Liver (tissue), 8 donors: ENCODE measurements at regions not wholly inside any gene's neighbourhood (a gene's known extent, or its start where the extent isn't known, plus 50 kb on each side); places are given as distances from the start of the nearest gene placed in this dataset.

Experiments
- DNase-seq: peaks from one replicate; pipeline ENCODE4 v3.0.0-alpha.2; 2017; ENCODE audit warnings: low spot score
- H3K27ac ChIP-seq, 2 donors: one replicate each; pipeline ENCODE4 v1.7.0; 2013; ENCODE audit warnings: inconsistent platforms in 2 of 2, low read length in 2 of 2, control low read depth in 1 of 2, low read depth in 1 of 2, mild to moderate bottlenecking in 1 of 2
- H3K27me3 ChIP-seq, 4 donors: one replicate each; pipeline versions ENCODE4 v1.6.1 to v1.7.0; 2013; ENCODE audit warnings: low read length in 3 of 4, inconsistent platforms in 1 of 4, mild to moderate bottlenecking in 1 of 4, moderate library complexity in 1 of 4; ENCODE audit not compliant: control insufficient read depth in 4 of 4, insufficient read depth in 4 of 4
- H3K36me3 ChIP-seq, 4 donors: one replicate each; pipeline versions ENCODE4 v1.6.1 to v1.7.0; 2013; ENCODE audit warnings: low read length in 3 of 4, mild to moderate bottlenecking in 3 of 4, low read depth in 1 of 4, moderate library complexity in 1 of 4; ENCODE audit not compliant: control insufficient read depth in 4 of 4, insufficient read depth in 3 of 4
- H3K4me1 ChIP-seq, 4 donors: one replicate each; pipeline versions ENCODE4 v1.6.1 to v1.7.0; 2013; ENCODE audit warnings: low read length in 3 of 4, mild to moderate bottlenecking in 3 of 4, moderate library complexity in 1 of 4; ENCODE audit not compliant: control insufficient read depth in 4 of 4, insufficient read depth in 4 of 4
- H3K4me3 ChIP-seq, 3 donors: one replicate each; pipeline versions ENCODE4 v1.6.1 to v1.7.0; 2013; ENCODE audit warnings: low read length in 3 of 3, control low read depth in 1 of 3, low read depth in 1 of 3, mild to moderate bottlenecking in 1 of 3
- H3K9ac ChIP-seq, 2 donors: one replicate each; pipeline ENCODE4 v1.7.0; 2013; ENCODE audit warnings: low read length in 2 of 2, mild to moderate bottlenecking in 2 of 2, moderate library complexity in 2 of 2, control low read depth in 1 of 2, low read depth in 1 of 2
- H3K9me3 ChIP-seq, 4 donors: one replicate each; pipeline versions ENCODE4 v1.6.1 to v1.7.0; 2013; ENCODE audit warnings: low read length in 3 of 4; ENCODE audit not compliant: control insufficient read depth in 4 of 4
- EGR1 ChIP-seq, 2 donors: IDR thresholded peaks; 2 replicates each; pipeline ENCODE4 v1.6.1; 2016 to 2018; ENCODE audit warnings: antibody characterized with exemption in 2 of 2, low read depth in 2 of 2
- FOXA2 ChIP-seq: IDR thresholded peaks from 2 replicates; pipeline ENCODE4 v1.6.1; 2016; ENCODE audit warnings: antibody characterized with exemption
- HNF4G ChIP-seq: IDR thresholded peaks from 2 replicates; pipeline ENCODE4 v1.6.1; 2016; ENCODE audit warnings: antibody characterized with exemption
- JUND ChIP-seq, 2 donors: IDR thresholded peaks; 2 replicates each; pipeline ENCODE4 v1.6.1; 2016; ENCODE audit warnings: antibody characterized with exemption in 2 of 2
- MAX ChIP-seq: IDR thresholded peaks from 2 replicates; pipeline ENCODE4 v1.6.1; 2016; ENCODE audit warnings: antibody characterized with exemption
- NR2F2 ChIP-seq: IDR thresholded peaks from 2 replicates; pipeline ENCODE4 v1.6.1; 2016; ENCODE audit warnings: antibody characterized with exemption
- REST ChIP-seq: IDR thresholded peaks from 2 replicates; pipeline ENCODE4 v1.6.1; 2016; ENCODE audit warnings: antibody characterized with exemption, mild to moderate bottlenecking
- RXRA ChIP-seq, 2 donors: IDR thresholded peaks; 2 replicates each; pipeline ENCODE4 v1.6.1; 2017 to 2018; ENCODE audit warnings: antibody characterized with exemption in 2 of 2, mild to moderate bottlenecking in 1 of 2
- SP1 ChIP-seq: IDR thresholded peaks from 2 replicates; pipeline ENCODE4 v1.6.1; 2018; ENCODE audit warnings: antibody characterized with exemption, mild to moderate bottlenecking
- YY1 ChIP-seq: IDR thresholded peaks from 2 replicates; pipeline ENCODE4 v1.6.1; 2016; ENCODE audit warnings: antibody characterized with exemption, mild to moderate bottlenecking
- ZBTB33 ChIP-seq: IDR thresholded peaks from 2 replicates; pipeline ENCODE4 v1.6.1; 2016; ENCODE audit warnings: antibody characterized with exemption
- whole genome bisulfite sequencing: extraction: QIAGEN DNeasy Blood & Tissue Kit; methylation state at CpG from one replicate; pipeline ENCODE4 v1.1.7; 2013; 5-methylcytosine and 5-hydroxymethylcytosine counted together
- TF ChIP-seq, protein P1 (sequence below): IDR thresholded peaks from 2 replicates; pipeline ENCODE4 v1.6.1; 2016; ENCODE audit warnings: antibody characterized with exemption
- TF ChIP-seq, protein P2 (sequence below): fragments of 150-350 bp; IDR thresholded peaks from 2 replicates; pipeline ENCODE4 v1.5.1; 2017; ENCODE audit warnings: improper control_type of control experiment, low read depth, low read length; ENCODE audit not compliant: missing input control
- donor health status: healthy.
- donor health status: healthy.
- donor health status: healthy.
- donor health status: healthy.
- donor health status: healthy.

GRCh38 chrX:36847496-36847895 lies 160.7 kb upstream of the FAM47C start (continued):
- TF ChIP-seq, protein P1, sequence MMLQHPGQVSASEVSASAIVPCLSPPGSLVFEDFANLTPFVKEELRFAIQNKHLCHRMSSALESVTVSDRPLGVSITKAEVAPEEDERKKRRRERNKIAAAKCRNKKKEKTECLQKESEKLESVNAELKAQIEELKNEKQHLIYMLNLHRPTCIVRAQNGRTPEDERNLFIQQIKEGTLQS: no peak
- TF ChIP-seq MAX: no peak
- no peak for TF ChIP-seq NR2F2

DNA sequence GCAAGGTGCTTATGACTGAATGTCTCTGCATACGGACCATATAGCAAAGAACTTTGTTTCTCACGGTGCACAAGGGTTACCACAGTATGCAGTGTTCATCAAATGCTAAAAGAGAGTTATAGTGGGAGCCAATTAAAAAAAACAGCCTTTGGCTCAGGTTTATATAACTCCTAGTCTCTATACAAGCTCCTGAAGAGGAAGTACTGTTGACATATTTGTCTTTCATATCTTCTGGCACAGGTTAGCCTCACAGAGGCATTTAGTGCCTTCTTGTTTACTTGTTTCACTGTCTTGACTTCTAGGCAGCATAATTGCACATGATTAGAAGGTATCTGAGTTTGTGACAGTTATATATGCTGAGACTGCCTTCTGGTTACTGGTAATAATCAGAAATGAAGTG lies 158.8 kb upstream of the FAM47C start:
- 61% methylated on average over 2 of the region's 2 CpGs for WGBS
- DNase-seq: no peak

More for the DNA sequence above, 158.8 kb upstream of the FAM47C start:
- H3K36me3 ChIP-seq: no peaks in the 10 kb centered on the region
- TF ChIP-seq YY1 (no peak), SP1 (no peak), RXRA (IDR thresholded peaks at IDR 0.05) (no peak), NR2F2 (no peak), ZBTB33 (no peak), MAX (no peak), EGR1 (IDR thresholded peaks at IDR 0.05; ENCODE audit: low read depth in 2 of 2) (no peak), JUND (IDR thresholded peaks at IDR 0.05) (no peak), FOXA2 (no peak), HNF4G (no peak), REST (no peak)
- TF ChIP-seq, protein P1: no peak
- TF ChIP-seq, protein P2, sequence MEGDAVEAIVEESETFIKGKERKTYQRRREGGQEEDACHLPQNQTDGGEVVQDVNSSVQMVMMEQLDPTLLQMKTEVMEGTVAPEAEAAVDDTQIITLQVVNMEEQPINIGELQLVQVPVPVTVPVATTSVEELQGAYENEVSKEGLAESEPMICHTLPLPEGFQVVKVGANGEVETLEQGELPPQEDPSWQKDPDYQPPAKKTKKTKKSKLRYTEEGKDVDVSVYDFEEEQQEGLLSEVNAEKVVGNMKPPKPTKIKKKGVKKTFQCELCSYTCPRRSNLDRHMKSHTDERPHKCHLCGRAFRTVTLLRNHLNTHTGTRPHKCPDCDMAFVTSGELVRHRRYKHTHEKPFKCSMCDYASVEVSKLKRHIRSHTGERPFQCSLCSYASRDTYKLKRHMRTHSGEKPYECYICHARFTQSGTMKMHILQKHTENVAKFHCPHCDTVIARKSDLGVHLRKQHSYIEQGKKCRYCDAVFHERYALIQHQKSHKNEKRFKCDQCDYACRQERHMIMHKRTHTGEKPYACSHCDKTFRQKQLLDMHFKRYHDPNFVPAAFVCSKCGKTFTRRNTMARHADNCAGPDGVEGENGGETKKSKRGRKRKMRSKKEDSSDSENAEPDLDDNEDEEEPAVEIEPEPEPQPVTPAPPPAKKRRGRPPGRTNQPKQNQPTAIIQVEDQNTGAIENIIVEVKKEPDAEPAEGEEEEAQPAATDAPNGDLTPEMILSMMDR: no peak
- H3K4me1 ChIP-seq: no peaks in the 10 kb centered on the region
- no peak overlapping the region for H3K9ac ChIP-seq
- no peaks in the 10 kb centered on the region for H3K9me3 ChIP-seq
- no peak overlapping the region for H3K4me3 ChIP-seq
- H3K27ac ChIP-seq: no peak overlapping the region
- H3K27me3 ChIP-seq: peaks cover 0 to 9% (median 0%) of the 10 kb centered on the region in 4 donors
